ENCODE measurements at regions not wholly inside any gene's neighbourhood (a gene's known extent, or its start where the extent isn't known, plus 50 kb on each side); places are given as distances from the start of the nearest gene placed in this dataset.

DNA sequence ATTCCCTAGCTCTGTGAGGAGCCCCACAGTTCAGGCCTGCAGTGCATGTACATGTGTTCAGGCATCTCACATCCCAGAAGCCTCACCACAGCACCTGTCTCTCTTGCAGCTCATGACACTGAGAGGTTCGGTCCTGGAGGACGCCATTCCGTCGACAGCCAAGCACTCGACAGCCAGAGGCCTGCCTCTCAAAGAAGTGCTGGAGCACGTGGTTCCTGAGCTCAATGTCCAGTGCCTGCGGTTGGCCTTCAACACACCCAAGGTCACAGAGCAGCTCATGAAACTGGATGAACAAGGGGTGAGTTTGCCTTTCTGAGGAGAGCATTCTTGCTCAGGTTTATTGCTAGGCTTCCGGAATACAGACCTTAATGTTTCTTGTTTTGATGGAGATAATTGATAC, 308.3 kb upstream of the RGS6 start:
- TF ChIP-seq, protein P1, sequence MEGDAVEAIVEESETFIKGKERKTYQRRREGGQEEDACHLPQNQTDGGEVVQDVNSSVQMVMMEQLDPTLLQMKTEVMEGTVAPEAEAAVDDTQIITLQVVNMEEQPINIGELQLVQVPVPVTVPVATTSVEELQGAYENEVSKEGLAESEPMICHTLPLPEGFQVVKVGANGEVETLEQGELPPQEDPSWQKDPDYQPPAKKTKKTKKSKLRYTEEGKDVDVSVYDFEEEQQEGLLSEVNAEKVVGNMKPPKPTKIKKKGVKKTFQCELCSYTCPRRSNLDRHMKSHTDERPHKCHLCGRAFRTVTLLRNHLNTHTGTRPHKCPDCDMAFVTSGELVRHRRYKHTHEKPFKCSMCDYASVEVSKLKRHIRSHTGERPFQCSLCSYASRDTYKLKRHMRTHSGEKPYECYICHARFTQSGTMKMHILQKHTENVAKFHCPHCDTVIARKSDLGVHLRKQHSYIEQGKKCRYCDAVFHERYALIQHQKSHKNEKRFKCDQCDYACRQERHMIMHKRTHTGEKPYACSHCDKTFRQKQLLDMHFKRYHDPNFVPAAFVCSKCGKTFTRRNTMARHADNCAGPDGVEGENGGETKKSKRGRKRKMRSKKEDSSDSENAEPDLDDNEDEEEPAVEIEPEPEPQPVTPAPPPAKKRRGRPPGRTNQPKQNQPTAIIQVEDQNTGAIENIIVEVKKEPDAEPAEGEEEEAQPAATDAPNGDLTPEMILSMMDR (IDR thresholded peaks at IDR 0.05) = no peak
- TF ChIP-seq POLR2A (IDR thresholded peaks at IDR 0.05) = no peak

All from uterus (tissue), 2 donors.